MCF 10A (cell line): ENCODE measurements at regions not wholly inside any gene's neighbourhood (a gene's known extent, or its start where the extent isn't known, plus 50 kb on each side); places are given as distances from the start of the nearest gene placed in this dataset.

Experiments used
- BruUV-seq: library from RNA; stranded (reverse); fragments of 400-500 nt; replicated peaks from 2 replicates; lab custom pipeline; 2021; lab: Mats Ljungman, UMichigan
- CTCF ChIA-PET: fragments of 300-600 bp; sonication (Branson Sonifier 250); formaldehyde crosslinking; extraction: SDS; loops from one replicate; lab custom pipeline; 2021; ENCODE audit warnings: antibody characterized with exemption, inconsistent platforms; lab: Yijun Ruan, JAX
- POLR2A ChIA-PET: fragments of 300-600, 350-650 bp; sonication (Branson Sonifier 250); formaldehyde crosslinking; extraction: SDS; loops from one replicate; lab custom pipeline; 2020; ENCODE audit warnings: antibody characterized with exemption, inconsistent platforms; lab: Yijun Ruan, JAX
- DNase-seq: peaks from one replicate; pipeline ENCODE4 v3.0.0-alpha.2; 2018; ENCODE audit not compliant: unreplicated experiment
- H3K27ac Mint-ChIP-seq: one replicate; pipeline ENCODE4 v1.8.0; 2022; ENCODE audit warnings: mild to moderate bottlenecking, low read depth, mixed read lengths; ENCODE audit not compliant: unreplicated experiment
- H3K27me3 Mint-ChIP-seq: one replicate; pipeline ENCODE4 v1.8.0; 2022; ENCODE audit warnings: mixed read lengths; ENCODE audit not compliant: insufficient read depth, unreplicated experiment
- H3K36me3 Mint-ChIP-seq: one replicate; pipeline ENCODE4 v1.8.0; 2022; ENCODE audit warnings: mild to moderate bottlenecking, moderate library complexity, mixed read lengths; ENCODE audit not compliant: insufficient read depth, unreplicated experiment
- H3K4me1 Mint-ChIP-seq: one replicate; pipeline ENCODE4 v1.8.0; 2022; ENCODE audit warnings: mixed read lengths; ENCODE audit not compliant: insufficient read depth, unreplicated experiment
- H3K4me3 Mint-ChIP-seq: one replicate; pipeline ENCODE4 v1.8.0; 2022; ENCODE audit warnings: mild to moderate bottlenecking, moderate library complexity, mixed read lengths; ENCODE audit not compliant: unreplicated experiment
- H3K9me3 Mint-ChIP-seq: one replicate; pipeline ENCODE4 v1.8.0; 2022; ENCODE audit warnings: mixed read lengths; ENCODE audit not compliant: unreplicated experiment
- intact Hi-C: fragments of 100-400 bp; cut with micrococcal nuclease; formaldehyde crosslinking; loops from 2 replicates; pipeline ENCODE4 v1.14.1; 2022
- TF ChIP-seq, protein P1 (sequence below): fragments of 200-600 bp; IDR thresholded peaks from one replicate; pipeline ENCODE4 v1.8.0; 2022; ENCODE audit warnings: antibody characterized with exemption, mild to moderate bottlenecking; ENCODE audit not compliant: unreplicated experiment

DNA sequence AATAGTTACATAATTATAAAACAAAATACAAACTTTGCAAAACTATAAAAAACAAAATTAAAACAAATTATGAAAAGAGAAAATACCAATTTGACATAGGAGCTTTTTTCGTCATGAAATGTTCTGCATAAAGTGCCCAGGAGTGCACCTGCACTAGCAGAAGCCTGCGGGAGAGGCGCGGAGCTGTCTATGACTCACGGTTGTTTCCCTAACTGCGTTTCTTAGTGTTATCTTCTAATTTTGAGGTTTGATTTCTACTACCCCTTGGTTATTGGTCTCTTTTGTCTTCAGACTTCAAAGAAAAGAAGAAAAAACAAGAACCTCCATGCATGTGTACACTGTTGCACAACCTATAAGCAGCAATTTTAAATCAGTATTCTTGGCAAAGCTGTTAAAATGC is 740.9 kb upstream of the LRRC4C start:
- intact Hi-C loops = no loop called here
- H3K4me3 Mint-ChIP-seq = no peak overlapping the region
- CTCF ChIA-PET = interaction anchor here (0.6 kb wide), 1 partner anchor 28 kb away, joined by 3 read pairs; no protein-coding TSS in a partner anchor
- no peaks in the 10 kb centered on the region for H3K36me3 Mint-ChIP-seq
- TF ChIP-seq, protein P1, sequence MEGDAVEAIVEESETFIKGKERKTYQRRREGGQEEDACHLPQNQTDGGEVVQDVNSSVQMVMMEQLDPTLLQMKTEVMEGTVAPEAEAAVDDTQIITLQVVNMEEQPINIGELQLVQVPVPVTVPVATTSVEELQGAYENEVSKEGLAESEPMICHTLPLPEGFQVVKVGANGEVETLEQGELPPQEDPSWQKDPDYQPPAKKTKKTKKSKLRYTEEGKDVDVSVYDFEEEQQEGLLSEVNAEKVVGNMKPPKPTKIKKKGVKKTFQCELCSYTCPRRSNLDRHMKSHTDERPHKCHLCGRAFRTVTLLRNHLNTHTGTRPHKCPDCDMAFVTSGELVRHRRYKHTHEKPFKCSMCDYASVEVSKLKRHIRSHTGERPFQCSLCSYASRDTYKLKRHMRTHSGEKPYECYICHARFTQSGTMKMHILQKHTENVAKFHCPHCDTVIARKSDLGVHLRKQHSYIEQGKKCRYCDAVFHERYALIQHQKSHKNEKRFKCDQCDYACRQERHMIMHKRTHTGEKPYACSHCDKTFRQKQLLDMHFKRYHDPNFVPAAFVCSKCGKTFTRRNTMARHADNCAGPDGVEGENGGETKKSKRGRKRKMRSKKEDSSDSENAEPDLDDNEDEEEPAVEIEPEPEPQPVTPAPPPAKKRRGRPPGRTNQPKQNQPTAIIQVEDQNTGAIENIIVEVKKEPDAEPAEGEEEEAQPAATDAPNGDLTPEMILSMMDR = no peak
- no peaks in the 10 kb centered on the region for H3K9me3 Mint-ChIP-seq
- H3K27me3 Mint-ChIP-seq = no peaks in the 10 kb centered on the region
- no peak for DNase-seq
- no peaks in the 10 kb centered on the region for H3K4me1 Mint-ChIP-seq
- no peak overlapping the region for H3K27ac Mint-ChIP-seq
- BruUV-seq = no TSS peak
- POLR2A ChIA-PET = no interaction called here

DNA sequence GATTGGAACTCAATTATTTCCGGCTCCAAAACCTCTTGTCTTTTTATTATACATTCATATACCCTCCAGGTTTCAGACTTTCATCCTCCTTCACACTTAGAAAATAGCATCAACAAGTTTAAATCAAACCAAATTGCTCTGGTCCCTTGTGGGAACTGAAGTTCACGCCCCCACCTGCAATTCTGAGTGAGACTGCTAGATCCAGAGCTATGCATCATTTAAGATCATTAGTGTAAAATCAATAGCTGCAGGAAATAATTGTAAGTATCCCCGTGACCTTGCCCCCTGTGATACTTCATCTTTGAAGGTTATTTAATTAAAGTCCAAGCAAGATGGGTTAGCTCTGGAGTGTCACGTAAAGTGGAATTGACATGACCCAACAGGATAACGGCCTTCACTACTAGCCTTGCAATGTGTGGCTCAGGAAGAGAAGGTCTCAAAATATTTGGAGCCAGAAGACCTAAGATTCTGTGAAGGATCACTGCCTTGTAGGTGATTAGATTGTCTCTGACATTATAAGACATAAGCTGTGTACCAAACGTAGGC is 742.2 kb upstream of the LRRC4C start:
- H3K36me3 Mint-ChIP-seq = no peaks in the 10 kb centered on the region
- H3K27me3 Mint-ChIP-seq = no peaks in the 10 kb centered on the region
- H3K9me3 Mint-ChIP-seq = peaks cover 2% of the 10 kb centered on the region
- no peak overlapping the region for H3K27ac Mint-ChIP-seq
- H3K4me3 Mint-ChIP-seq = no peak overlapping the region
- TF ChIP-seq, protein P1 = no peak
- CTCF ChIA-PET = no interaction called here
- POLR2A ChIA-PET = no interaction called here
- no peak for DNase-seq
- BruUV-seq = no TSS peak
- intact Hi-C loops = no loop called here
- no peaks in the 10 kb centered on the region for H3K4me1 Mint-ChIP-seq

DNA sequence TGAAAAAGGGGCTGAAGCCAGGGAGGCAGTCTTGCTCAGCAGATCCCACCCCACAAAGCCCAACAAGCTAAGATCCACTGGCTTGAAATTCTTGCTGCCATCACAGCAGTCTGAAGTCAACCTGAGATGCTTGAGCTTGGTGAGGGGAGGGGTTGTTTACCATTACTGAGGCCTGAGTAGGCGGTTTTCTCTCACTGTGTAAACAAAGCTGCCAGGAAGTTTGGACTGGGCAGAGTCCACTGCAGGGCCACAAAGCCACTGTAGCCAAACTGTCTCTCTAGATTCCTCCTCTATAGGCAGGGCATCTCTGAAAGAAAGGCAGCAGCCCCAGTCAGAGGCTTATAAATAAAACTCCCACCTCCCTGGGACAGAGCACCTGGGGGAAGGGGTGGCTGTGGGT is 746.1 kb upstream of the LRRC4C start:
- ChIA-PET POLR2A (no interaction called here), CTCF (interaction anchor here (0.6 to 0.7 kb wide), 2 partner anchors 106 to 700 kb away, joined by 3 to 5 read pairs; no protein-coding TSS in a partner anchor)
- H3K27me3 Mint-ChIP-seq = no peaks in the 10 kb centered on the region
- no peak for DNase-seq
- BruUV-seq = no TSS peak
- intact Hi-C loops = no loop called here
- no peak overlapping the region for H3K27ac Mint-ChIP-seq
- H3K36me3 Mint-ChIP-seq = no peaks in the 10 kb centered on the region
- TF ChIP-seq, protein P1 = no peak
- H3K4me3 Mint-ChIP-seq = no peak overlapping the region
- peaks cover 16% of the 10 kb centered on the region for H3K9me3 Mint-ChIP-seq
- H3K4me1 Mint-ChIP-seq = no peaks in the 10 kb centered on the region

DNA sequence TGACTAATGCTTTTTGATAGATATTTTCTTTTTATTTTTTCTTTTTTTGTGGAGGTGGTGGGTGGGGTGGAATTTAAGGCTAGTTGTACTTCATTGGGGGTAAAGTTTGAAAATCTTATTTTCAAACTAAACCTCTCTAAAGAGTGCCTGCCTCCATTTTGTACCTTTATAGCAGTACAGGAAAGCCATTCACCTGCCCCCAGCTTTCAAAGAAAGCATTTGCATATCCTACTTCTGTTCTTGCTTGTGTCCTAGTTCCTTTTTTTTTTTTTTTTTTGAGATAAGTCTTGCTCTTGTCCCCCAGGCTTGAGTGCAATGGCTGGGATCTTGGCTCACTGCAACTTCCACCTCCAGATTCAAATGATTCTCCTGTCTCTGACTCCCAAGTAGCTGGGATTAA is 766.2 kb upstream of the LRRC4C start:
- Mint-ChIP-seq H3K9me3 (no peaks in the 10 kb centered on the region), H3K36me3 (peaks cover 6% of the 10 kb centered on the region), H3K27me3 (no peaks in the 10 kb centered on the region), H3K4me1 (no peaks in the 10 kb centered on the region), H3K27ac (no peak overlapping the region), H3K4me3 (no peak overlapping the region)
- no TSS peak for BruUV-seq
- POLR2A ChIA-PET = no interaction called here
- TF ChIP-seq, protein P1 = no peak
- DNase-seq = no peak
- CTCF ChIA-PET = interaction anchor here (0.5 kb wide), 1 partner anchor 161 kb away, joined by 4 read pairs; no protein-coding TSS in a partner anchor
- intact Hi-C loops = no loop called here
